GM21367 (cell line): ENCODE measurements at regions not wholly inside any gene's neighbourhood (a gene's known extent, or its start where the extent isn't known, plus 50 kb on each side); places are given as distances from the start of the nearest gene placed in this dataset.
A peak's percentile ranks its signal among the peaks of the same experiment; 100 is the strongest.

Experiments
- ATAC-seq: cut with Tn5 transposase; IDR thresholded peaks from one replicate; pipeline ENCODE4 v1.9.1; 2021; ENCODE audit not compliant: unreplicated experiment

- peak; percentile 78 for ATAC-seq
Observed at GRCh38 chr5:8457187-8458037, 588.5 kb downstream of the MTRR start.

DNA sequence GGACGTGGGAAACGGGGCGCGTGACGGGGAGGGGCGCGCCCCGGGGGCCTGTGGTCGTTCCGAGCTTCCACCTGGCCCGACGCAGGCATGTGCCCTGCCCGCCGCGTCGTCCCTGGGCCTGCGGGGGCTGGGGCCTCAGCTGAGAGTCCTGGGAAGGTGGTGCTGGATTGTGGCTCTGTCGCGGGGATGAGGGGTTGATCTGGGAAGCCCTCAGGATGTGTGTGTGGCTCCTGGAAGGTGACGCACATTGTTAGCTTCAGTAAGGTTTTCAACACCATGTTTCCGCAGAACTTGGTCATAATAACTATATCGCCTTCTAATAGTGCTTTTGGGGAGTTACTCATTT lies 589.1 kb downstream of the MTRR start:
- no peak for ATAC-seq

DNA sequence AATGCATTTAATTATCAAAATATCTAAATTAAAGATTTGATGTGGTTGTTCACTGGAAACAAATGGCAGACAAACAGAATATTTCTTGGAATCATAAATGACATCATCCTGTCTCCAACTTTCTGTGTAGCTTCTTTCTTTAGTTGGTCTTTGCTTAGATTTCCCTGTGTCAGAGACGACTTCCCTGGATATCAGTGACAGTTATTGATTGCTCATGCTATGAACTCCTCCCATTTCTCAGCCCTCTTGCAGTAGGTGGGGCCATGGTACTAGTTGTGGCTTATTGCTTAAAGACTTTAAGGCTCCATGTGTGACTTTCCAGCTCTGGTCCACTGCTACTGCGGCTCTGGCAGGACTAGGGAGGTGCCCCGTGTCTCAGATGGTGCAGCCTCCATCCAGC lies 592.6 kb downstream of the MTRR start:
- ATAC-seq = no peak

DNA sequence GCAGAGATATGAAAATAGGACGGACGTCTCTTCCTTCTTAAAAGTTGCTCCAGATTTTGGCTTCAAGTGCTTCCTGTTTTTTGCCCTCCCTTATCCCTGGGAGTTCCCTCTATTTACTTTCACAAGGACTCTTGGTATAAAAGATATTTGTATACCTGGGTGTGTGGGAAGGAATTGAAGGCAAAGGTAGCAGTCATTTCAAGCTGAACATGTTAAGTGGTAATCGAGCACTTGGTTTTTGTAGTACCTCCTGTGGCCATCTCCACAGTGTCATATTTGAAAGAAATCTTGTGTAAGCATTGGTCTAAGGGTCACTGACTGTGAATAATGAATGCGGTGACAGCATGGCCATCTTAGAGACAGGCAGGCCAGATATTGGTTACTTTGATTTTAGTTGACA lies 593.6 kb downstream of the MTRR start:
- ATAC-seq = no peak

DNA sequence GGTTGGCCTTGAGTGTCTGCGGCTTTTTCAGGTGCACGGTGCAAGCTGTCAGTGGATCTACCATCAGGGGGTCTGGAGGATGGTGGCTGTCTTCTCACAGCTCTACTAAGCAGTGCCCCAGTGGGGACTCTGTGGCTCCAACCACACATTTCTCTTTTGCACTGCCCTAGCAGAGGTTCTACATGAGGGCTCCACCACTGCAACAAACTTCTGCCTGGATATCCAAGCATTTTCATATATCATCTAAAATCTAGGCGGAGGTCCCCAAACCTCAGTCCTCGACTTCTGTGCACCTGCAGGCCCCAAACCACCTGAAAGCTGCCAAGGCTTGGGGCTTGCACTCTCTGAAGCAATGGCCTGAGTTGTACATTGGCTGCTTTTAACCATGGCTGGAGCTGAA lies 601.5 kb downstream of the MTRR start:
- ATAC-seq = no peak

DNA sequence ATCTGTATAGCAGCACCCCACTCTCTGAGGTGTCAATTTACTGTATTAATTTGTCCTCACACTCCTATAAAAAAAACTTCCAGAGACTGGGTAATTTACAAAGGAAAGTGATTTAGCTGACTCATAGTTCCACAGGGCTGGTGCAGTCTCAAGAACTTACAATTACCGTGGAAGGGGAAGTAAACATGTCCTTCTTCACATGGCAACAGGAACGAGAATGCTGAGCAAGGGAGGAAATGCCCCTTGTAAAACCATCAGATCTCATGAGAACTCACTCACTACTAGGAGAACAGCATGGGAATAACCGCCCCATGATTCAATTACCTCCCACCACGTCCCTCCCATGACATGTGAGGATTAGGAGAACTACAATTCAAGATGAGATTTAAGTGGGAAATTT lies 602.6 kb downstream of the MTRR start:
- no peak for ATAC-seq

GRCh38 chr5:8473016-8473415 lies 604.1 kb downstream of the MTRR start:
- ATAC-seq = no peak

GRCh38 chr5:8473827-8474568 lies 605.0 kb downstream of the MTRR start:
- ATAC-seq = no peak

DNA sequence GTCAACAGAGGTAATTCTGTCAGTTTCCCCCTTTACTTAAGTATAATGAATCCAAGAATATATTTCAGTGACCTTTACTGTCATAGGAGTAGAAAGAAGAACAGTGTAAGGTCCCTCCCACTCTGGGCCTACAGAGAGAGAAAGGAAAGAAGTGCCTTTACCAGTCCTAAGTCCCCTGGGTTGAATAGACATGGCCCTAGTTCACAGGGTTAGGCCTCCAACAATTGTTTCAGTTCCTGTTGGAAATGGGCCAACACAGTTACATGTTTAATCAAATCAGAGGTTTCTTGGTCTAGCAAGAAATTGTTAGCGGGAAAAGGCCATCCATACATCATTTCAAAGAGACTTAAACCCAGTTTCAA lies 605.6 kb downstream of the MTRR start:
- ATAC-seq = no peak

- ATAC-seq = no peak
Observed at GRCh38 chr5:8478326-8478725, 609.4 kb downstream of the MTRR start.

GRCh38 chr5:8481007-8481406 lies 612.1 kb downstream of the MTRR start:
- ATAC-seq = no peak

DNA sequence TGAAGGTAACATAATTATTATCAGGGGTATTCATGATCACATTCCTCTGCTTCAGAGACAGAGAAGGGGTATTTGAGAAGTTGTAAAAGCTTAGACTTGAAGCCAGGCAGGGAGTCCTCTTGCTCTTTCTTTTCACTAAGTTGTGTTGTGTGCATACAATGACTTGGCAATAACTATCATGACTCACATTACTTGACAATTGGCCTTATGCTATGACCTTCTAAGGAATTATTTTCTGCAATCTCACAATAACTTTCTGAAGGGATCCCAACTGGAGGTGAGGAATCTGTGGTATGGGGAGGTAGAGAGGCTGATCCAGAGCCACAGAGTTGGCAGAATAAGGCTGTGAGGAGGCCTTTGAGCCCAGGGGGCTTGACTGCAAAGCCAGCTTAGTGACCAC lies 622.3 kb downstream of the MTRR start:
- ATAC-seq = no peak

- no peak for ATAC-seq
Observed at GRCh38 chr5:8493176-8493575, 624.2 kb downstream of the MTRR start.

DNA sequence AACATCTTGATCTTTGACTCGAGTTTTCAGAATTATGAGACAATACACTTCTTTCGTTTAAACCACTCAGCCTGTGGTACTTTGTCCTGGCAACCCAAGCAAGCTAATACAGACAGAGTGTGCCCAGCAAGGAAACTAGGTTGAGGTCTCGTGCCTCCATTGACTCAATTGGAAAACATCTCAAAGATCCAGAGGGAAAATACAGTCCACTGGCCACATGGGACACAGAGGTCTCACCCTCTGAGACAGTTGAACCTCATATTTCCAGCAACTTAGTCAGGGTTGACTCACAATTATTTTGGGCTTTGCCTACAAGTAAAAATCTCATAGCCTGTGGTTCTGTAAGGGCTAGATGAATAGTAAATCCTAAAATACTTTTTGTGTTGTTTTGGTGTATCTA lies 631.5 kb downstream of the MTRR start:
- no peak for ATAC-seq

DNA sequence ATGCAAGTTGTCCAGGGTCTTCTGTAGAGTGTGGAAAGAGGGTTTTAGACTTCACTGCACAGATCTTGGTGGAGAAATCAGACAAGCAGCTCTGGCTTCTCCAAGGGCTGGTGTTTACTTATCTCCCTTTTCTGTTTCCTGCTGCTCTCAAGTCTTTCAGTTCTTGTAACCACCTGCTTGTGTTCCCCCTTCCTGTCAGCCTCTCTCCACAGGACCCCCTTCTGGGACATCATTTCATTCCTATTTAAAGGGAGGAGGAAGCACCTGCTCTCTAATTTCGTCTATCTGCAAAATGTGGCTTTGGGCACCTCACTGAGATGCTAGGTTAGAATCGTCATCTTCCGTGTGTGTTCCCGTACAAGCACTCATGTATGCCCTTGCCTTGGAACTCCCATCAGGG lies 636.2 kb downstream of the MTRR start:
- ATAC-seq = no peak

- no peak for ATAC-seq
Observed at GRCh38 chr5:8508231-8508630, 639.3 kb downstream of the MTRR start.

DNA sequence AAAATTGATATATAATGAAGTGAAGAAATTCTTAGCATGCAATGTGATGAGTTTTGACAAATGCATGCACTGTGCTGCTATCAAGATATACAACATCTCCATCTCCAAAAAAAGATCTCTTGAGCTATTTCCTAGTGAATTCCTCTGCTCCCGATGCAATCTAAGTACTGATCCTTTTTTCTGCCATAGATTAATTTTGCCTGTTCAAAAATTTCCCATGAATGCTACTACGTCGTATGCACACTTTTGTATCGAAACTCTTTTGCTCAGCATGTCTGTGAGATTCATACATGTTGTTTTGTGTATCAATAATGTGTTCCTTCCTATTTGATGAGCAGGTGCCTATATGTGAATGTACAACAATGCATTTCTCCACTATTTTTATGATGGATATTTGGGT lies 647.4 kb downstream of the MTRR start:
- no peak for ATAC-seq

DNA sequence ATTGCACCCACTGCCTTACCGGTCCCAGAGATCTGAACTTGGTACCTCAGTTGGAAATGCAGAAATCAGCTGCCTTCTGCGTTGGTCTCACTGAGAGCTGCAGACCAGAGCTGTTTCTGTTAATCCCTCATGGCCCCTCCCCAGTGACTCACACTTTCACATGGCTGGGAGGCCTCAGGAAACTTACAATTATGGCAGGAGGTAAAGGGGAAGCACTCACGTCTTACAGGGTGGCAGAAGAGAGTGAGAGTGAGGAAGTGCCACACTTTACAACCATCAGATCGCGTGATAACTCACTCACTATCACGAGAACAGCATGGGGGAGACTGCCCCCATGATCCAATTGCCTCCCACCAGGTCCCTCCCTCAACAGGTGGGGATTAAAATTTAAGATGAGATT lies 648.5 kb downstream of the MTRR start:
- ATAC-seq = no peak

- ATAC-seq = no peak
Observed at GRCh38 chr5:8520917-8521316, 652.0 kb downstream of the MTRR start.

DNA sequence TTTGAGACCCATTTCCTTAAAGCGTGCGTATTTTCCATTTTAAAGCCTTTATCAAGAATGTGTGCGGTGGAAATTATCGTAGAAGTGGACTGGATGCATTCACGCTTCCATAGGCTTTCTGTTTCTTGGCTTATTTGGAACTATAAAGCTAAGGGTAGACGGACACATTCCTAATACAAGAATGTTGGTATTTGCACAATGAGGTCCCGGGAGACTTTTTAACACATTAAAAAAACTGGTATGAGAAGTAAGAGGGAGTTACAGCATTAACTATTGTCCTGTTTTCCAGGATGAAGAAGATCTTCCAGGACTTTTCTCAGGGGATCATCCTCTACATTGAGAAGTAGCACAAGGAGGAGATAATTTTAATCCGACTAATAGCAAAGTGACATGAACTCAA lies 653.0 kb downstream of the MTRR start:
- ATAC-seq = no peak

DNA sequence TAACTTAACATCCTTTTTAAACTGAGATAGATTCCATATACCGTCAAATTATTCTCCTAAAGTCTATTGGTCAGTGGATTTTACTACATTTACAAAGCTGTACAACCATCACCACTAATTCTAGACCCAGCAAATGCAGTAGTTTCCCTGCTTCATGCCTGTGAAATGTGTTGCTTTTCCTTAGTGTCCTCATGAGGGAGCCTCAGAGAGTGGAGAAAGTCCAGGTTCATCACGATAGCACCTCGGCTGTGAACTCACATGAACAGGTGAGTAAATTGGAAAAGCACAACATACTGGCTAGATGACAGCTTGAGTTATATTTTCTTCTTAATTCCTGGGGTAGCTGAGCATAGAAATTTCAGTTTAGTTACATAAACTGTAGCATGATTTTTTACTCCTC lies 653.7 kb downstream of the MTRR start:
- no peak for ATAC-seq

DNA sequence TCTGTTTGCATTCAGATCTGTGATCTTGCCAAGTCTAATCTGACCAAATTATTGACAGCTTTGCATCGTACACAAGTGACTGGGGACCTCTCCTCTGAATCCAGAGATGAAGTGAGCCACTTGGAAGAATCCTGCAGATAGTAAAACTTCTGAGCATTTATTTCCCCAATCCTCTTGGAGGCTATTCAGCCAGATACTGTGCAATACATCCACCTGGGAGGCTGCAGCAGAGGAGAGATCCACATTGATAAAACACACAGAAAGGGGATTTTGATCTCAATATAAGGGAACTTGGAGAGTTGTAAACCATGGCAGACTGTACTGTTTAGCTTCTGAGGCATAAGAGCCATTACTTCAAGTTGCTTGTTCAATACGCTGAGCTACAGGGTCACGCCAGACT lies 654.6 kb downstream of the MTRR start:
- ATAC-seq = no peak

DNA sequence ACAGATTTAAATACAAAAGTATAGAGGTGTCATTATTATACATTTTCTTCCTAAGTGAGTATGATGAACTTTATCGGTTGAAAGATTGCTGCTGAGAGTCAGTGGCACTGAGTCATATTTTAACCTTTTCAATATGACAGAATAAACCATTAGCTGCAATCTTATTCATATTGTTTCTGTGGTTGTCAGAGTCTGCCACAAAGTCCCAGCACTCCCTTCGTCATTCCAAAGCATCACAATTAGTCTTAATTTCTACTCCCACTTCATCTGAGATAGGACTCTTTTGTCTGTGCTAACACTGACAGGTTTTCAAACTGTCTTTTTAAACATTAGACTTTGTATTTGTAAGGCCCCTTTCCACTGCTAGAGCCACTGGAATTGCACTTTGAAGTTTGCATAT lies 656.9 kb downstream of the MTRR start:
- no peak for ATAC-seq
